Stimulated activated CD4-positive, alpha-beta T cell treated with anti-CD3 and anti-CD28 coated beads, Interleukin-4, amount 100 ng/mL, for 24 hours (primary cell): ENCODE measurements at regions not wholly inside any gene's neighbourhood (a gene's known extent, or its start where the extent isn't known, plus 50 kb on each side); places are given as distances from the start of the nearest gene placed in this dataset.
"Not testable (repeated sequence)": the region's sequence is repeated elsewhere in the genome, so short reads cannot be mapped to it uniquely, and the experiment has no call there.

Source experiments
- DNase-seq: peaks from one replicate; pipeline ENCODE4 v3.0.0-alpha.2; 2020

DNA sequence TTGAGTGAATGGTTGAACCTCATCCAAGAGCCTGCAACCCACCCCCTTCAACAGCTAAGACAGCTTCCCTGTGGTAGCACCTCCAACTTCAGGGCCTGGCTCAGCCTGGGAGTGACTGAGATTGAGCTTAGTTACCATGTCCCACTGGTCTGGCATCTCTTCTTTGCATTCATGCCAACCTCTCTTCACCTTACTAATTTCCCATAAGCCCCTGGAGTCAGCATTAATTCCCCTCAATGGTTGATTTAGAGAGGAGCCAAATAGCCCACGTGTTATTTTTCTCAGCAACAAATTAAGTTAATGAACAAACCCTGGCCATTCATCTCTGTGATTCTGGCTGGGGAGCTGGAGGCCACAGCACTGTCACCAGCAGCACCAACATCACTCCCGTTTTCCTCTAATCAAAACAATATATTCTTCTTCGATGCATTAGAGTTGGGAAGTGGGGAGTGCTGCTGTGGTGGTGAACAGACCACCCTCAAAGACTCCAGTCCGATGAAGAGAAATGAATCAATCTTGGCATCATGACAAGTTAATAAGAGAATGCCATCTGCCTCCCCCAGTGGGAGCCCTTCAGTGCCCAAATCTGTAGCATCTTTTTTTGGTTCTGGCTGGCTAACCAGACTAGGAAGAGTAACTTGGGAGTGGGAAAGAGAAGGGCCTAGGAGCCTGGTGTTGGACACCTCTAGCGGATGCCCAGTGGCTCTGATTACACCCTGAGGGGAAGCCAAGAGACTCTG, 83.2 kb upstream of the ADRA1D start:
- DNase-seq = no peak

DNA sequence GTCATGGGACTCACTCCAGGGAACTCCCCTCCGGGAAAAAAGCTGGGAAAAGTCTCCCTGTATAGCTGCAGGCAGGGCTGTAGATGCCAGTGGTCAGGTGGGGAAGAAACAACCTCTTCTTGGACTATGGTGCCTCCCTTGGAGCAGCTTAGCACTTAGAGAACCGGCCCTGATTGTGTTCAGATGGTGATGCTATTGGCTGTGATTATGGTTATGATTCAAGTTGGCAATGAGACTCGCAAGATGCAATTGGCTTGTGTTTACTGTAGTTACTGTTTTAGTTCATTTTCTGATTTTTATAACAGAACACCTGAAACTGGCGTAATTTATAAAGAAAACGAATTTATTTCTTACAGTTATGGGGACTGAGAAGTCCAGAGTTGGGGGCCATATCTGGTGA, 80.9 kb upstream of the ADRA1D start:
- DNase-seq = no peak

DNA sequence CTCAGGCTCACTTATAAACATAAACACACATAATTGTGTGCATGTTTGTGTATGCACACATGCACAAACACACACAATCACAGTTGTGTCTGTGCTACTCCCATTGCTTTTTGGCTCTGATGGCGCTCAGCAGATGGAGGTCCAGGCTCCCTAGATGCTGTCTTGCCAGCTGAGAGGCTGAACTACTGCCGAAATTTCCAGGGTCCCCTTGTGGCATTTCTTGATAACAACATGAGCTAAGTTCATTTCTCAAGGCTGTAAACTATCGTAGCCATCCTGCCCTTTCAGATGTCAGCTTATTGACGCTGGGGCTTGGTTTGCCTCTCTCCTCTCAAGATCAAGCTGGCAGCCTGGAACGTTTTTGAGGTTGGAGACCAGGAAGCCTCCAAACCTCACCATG, 80.1 kb upstream of the ADRA1D start:
- no peak for DNase-seq

DNA sequence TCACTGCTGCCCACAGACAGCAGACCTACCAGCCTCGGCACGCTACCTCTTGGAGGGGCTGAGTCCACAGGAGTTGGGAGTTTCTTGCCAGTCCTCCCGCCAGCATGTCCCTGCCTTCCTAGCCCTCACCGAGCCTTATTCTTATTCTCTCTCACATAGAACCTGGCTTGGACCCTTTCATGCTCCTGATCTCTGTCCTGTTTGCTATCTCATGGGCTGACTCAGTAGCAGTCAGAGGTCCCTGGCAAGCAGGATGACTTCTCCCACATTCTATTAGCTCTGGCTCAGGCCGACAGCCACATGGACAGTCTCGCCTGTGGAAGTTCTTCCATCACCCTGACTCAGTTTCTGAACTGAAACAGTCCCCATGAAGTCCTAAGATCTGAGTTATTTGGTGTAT, 79.5 kb upstream of the ADRA1D start:
- DNase-seq = no peak

DNA sequence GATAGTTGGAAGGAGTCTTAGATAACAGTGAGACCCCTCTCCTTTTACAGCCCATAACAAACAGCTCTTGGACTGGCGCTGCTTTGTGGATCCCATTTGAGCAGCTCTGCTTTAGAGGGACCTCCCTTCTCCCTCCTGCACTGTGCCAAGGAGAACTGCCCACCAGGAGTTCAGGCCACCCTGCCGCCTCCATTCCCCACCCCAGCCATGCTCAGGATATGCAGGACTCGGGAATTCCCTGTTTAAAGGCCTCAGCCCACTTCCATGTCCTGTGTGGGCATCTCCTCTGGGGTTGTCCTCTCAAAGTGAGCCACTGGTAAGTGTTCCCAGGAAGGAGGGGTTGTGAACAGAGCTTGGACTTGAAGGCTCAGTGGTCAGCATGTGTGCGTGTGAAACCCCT, 78.9 kb upstream of the ADRA1D start:
- no peak for DNase-seq

DNA sequence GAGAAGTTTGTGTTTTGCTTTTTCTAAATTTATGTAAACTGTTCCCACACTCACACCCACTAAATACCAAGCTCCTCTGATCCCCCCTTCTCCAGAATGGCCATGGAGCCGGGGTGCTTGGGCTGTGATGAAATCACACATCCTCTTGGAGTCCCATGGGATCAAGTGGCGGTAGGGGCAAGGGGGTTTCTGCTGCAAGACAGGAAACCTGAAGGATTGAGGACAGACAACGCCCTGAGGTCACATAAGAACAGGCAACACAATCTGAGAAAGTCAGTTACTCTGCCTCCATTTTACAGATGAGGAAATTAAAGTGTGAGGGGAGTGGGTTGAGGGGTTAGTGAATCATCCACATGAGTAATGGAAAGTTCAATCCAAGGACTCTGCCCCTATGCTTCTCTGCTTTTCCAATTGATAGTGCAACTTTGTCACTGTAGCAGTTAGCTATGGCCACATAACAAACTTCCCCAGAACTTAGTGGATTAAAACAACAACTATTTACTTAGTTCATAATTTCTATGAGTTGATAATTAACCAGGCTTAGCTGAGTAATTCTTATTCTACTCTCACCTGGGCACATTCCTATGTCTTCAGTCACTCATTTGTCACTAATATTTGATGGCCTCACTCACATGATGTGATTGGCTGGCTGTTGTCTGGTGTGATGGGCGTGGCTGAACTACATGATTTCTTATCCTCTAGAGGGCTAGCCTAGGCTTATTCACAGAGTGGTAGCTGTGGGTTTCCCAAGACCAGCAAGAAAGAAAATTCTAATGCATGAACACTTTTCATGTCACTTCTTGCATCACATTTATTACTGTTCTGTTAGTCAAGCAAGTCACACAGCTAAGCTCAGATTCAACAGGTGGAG, 77.3 kb upstream of the ADRA1D start:
- no peak for DNase-seq

DNA sequence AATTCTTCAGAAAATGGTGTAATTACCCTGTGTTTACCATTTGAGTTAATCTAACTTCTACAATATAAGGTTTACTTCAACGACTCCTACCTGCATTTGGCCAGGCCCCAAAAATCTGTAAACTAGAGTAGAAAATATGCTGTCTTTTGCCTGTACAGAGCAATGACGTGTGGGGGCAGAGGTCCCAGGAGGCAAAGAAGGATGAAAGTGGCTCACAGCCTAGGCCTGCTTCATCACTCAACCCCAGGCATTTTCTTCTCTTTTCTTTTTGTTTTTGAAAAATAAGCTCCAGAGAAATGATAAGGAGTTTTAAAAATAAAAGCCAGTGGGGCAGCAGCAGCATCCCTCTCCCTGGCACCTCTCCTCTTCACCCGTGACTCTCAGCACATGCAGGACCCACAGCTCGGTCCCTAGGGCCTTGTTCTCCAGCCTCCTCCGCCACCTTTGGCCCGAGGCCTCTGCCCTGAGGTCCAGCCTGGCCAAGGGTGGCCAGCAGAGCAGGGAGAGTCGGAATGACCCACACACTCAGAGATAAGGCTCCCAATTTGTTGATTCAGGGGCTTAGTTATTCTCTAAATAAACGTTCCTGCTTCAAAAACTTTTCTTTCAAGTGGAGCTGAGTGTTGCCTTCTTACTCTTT, 76.6 kb upstream of the ADRA1D start:
- DNase-seq = no peak

DNA sequence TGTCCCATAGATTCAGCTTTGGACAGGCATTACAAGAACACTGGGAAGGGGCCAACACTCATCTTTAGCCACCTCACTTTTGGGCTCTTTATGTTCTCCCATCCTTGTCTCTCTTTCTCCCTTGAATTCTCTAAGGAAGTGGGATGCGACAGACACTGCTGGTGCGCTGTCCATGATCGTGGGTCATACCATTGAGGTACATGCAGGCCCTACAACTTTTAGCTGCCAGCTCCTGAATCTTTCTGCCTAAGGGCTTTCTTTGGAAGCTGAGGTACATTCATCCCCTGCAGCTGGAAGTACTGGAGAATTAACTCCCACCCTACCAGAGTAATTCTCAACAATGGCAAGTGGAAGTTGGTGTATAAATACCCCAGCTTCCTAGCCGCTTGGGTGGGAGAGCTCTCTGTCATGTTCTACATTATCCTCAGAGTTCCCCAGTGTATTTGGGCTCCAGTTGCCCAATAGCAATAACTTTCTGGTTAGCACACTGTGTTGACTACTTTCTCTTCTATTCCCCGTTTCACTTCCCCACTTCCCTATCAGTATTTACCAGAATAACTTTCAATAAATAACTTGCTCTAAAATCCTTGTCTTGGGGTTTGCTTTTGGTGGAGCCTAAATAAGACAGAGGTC, 75.6 kb upstream of the ADRA1D start:
- DNase-seq = no peak

DNA sequence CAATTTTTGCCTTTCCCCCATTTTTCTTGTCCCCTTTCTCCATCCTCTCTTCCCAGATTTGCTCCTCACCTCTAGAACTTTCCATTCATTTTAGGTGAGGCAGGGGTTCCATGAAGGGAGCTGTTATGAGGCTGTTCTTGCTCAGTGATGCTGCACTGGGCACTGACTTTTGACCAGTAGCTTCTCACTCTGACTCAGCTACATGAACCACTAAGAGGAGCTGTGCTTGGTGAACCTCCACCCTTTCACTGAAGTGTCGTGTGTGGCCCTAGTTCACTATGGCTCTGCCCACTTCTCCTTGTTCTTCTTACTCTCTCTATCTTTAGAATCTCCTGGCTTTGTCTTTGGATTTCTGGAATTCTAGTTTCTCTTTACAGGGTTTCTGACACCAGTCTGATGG, 73.4 kb upstream of the ADRA1D start:
- DNase-seq = no peak

DNA sequence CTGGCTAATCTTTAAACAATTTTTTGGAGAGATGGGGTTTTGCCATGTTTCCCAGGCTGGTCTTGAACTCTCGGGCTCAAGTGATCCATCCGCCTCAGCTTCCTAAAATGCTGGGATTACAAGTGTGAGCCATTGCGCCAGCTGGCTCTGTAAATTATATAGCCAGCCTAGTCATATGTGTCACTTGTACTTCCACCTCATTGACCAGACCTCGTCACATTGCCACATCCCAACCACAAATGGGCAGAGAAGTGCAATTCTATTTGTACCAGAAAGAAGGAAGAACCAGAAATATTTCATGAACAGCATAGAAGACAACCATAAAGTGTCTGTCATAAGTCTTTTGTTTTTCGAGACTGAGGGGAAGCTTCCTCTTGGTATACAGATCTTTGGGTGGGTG, 71.2 kb upstream of the ADRA1D start:
- no peak for DNase-seq

DNA sequence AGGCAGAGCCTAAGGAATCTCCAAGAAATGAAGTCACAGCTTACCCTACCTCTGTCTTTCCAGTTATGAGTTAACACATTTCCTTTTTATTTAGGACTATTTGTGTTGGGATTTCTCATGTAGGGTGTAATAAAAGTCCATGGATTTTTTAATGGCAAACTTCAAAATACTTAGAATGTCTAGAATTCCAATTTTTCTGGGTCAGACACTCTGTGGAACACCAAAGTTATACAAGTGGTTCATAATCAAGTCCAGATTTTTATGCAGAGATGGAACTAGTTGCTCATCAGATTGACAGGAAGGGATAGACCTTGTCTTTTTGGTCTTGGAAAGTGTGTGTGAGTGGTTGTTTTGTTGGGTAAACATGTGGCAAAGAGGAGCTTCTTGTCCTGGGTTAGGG, 69.8 kb upstream of the ADRA1D start:
- no peak for DNase-seq

DNA sequence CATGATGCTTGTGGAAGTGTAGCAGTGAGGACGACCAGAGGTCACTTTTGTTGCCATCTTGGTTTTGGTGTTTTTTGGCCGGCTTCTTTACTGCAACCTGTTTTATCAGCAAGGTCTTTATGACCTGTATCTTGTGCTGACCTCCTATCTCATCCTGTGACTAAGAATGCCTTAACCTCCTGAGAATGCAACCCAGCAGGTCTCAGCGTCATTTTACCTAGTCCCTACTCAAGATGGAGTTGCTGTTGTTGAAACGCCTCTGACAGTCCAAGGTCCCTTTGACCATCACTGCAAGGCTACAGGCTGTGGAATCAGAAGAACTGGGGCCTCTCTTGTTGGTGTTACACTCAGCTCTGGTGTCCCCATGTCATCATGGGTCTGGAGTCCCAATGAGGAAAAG, 61.5 kb upstream of the ADRA1D start:
- DNase-seq = not testable (repeated sequence)

DNA sequence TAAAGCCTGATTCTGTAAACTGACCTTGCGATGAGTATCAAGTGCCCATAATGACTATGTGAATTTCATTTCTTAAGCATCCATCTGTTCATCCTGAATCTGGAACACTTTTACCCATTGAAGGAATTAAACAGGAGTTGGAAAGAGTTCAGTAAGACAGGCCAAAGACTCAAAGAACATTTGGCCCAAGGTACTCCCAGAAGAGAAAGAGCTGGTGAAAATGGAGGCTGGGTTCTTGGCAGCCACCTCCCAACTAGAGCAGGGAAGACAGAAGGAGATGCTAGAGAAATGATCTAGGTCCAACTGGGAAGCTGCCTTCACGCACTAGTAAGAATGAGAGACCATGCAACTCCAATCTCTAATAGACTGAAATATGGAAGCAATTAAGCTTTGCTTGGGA, 57.1 kb upstream of the ADRA1D start:
- no peak for DNase-seq

DNA sequence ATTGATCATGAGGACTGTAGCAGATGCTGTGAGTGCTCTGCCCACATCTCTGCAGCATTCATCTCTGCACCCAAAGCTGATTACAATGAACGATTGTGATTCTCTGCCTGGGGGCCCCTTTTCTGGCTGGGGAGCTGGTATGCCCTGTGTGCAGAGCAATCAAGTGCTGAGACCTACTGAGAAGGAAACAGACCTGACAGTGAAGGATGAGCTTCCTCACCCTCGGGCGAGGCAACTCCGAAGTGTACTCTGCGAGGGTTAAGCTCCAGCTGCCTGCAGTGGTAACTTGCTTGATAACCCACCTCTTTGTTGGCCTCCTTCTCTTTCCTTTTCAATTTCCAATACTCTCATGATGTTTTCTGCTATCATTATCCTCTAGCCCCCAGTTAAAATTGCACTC, 56.0 kb upstream of the ADRA1D start:
- no peak for DNase-seq

DNA sequence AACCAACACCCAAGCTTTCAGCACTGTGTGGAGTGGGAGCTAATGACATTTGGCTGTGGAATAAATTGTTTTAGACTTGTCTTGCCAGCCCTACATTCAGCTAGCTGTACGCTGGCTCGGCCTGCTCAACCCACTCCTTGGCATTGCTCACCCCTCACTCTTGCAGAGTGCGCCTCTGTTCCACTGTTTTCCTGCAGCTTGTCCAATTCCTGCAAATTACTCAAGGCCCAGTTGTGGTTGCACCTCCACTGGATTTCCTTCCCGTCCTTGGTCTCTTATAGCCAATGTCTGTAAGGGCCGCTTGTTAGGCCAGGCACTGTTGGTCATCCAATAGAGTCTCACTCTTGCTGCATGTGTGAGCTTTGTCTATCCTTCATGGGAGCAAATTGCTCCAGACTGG, 55.5 kb upstream of the ADRA1D start:
- DNase-seq = no peak

DNA sequence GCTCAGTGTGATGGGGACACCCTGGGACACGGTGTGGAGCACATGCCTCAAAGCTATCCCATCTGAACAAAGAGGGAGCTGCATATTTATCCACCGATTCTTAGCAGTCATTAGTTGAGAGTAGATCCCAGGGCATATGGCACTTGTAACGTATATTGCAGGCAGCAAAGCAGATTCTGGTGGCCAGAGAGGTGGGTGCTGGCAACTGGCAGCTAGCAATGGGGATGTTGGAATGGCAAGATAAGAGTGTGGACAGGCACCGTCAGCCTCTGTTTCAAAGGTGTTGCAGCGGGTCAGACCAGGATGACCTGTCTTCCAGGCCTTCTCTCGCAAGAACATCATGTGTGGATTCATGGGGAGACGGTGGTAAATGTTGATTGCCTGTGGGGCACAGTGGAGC, 54.0 kb upstream of the ADRA1D start:
- no peak for DNase-seq

DNA sequence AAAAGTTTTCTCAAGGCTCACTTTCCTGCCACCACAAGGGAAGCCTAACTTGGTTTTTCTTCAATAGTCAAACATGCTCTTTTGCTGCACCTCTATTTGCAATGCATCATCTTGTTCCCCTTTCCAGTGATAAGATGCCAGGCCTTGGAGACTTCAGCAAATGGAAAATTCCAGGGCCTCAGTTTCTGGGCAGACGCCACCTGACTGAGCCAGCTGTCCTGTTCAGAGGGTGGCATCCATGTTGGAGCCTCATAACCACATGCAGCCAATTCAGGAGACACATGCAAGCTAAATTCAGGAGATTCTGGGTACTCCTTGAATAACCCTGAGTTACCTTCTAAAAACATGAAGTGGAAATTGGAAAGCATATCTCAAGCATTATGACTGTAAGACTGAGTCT, 51.8 kb upstream of the ADRA1D start:
- DNase-seq = no peak

DNA sequence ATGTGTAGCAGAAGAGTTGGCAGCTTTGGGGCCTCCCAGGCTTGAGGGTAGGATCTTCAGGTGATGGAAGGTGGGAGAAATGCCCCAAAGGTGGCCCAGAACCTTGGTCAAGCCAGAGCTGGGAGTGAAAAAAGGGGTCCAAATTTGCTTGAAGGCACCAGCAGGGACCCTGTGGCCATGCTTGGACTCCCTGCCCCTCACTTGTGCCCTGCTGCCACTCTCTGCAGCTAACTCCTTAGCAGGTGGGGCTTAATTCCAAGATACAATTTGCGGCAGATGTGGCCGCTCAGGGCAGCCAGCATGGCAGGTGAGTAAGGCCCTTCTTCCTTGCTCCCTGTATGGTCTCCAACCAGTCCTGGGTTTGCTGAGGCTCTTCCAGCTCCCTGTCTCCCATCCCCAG, 51.3 kb upstream of the ADRA1D start:
- no peak for DNase-seq

DNA sequence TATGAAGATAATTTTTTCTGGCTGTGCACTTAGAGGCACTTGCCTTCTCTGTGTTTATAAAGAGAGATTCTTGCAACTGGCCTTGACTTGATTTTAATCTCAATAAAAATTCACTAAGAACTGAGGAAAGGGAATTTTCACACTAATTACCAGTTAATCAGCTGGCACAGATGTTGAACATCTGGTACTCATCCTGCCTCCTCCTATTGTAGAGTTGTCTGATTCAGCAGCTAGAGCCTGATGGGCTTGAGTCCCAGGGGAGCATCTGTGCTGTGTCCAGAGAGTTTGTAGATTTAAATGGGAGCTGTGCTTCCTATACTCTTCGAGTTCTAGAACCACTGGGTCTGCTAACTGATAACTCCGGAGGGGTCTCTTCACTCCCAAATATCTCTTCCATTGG, 50.7 kb upstream of the ADRA1D start:
- DNase-seq = no peak

DNA sequence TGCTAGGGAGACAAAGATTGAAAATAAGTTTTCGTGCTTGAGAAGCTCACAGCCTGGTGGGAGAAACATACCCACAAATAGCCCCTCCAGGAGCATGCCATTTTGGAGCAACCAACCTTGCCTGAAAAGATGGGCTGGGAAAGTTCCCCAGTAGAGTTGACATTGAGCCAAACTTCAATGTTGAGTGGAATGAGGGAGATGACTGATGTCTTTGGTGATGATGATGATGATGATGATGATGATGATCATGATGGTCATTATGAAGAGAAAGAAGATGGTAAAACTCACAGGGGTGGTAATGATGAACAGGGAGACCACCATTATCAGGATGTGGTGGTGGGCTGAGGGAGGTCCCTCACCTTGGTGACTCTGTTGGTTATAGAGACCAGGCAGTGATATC, 50.1 kb upstream of the ADRA1D start:
- no peak for DNase-seq
